GM12872 (cell line): ENCODE measurements at regions not wholly inside any gene's neighbourhood (a gene's known extent, or its start where the extent isn't known, plus 50 kb on each side); places are given as distances from the start of the nearest gene placed in this dataset.

ENCODE experiments used
- TF ChIP-seq, protein P1 (sequence below): IDR thresholded peaks from 3 replicates; pipeline ENCODE4 v1.5.1; 2011; ENCODE audit warnings: low read depth, mild to moderate bottlenecking, low read length, moderate library complexity; ENCODE audit not compliant: insufficient read depth

DNA sequence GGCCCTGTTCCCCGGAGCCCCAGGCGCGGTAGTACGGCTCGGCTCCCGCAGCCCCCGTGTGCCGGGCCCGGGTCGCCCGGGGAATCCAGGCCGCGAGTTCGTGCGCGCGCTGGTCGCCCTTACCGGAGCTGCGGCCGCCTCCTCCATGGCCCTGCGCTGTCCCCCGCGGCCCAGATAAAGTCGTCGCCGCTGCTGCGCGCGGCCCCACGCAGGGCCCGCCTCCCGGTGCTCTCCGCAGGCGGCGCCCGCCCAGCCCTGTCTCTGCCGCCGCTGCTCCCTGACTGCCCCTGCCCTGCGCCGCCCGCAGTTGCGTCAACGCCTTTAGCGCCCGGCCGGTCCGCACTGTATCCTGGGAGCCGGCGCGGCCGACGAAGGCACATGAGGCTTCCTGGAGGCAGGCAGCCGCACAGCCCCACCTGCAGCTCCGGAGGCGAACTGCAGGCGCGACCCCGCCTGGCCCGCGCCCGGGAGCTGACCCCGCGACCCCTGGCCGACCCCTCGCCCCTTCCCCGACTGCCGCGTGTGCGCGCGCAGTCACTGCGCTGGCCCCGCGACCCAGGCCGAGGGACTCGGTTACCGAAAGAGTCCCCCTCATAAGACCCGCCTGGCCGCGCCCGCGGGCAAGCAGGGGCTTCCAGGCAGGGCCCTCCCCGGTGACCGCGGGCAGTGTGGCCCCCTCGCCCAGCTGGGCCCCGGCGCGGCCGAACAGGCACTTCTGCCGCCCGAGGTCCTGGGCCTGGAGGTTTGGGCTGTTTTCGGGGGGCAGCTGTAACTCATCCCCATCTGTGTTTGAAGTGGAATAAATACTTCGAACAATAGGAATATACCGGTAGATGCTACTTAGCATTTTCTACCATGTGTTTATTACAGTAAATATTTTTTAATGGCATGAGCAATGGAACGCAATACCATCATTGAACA, 127.1 kb upstream of the ZNF746 start:
- TF ChIP-seq, protein P1, sequence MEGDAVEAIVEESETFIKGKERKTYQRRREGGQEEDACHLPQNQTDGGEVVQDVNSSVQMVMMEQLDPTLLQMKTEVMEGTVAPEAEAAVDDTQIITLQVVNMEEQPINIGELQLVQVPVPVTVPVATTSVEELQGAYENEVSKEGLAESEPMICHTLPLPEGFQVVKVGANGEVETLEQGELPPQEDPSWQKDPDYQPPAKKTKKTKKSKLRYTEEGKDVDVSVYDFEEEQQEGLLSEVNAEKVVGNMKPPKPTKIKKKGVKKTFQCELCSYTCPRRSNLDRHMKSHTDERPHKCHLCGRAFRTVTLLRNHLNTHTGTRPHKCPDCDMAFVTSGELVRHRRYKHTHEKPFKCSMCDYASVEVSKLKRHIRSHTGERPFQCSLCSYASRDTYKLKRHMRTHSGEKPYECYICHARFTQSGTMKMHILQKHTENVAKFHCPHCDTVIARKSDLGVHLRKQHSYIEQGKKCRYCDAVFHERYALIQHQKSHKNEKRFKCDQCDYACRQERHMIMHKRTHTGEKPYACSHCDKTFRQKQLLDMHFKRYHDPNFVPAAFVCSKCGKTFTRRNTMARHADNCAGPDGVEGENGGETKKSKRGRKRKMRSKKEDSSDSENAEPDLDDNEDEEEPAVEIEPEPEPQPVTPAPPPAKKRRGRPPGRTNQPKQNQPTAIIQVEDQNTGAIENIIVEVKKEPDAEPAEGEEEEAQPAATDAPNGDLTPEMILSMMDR: peak; percentile 82

GRCh38 chr7:149624006-149624405, 126.4 kb upstream of the ZNF746 start:
- TF ChIP-seq, protein P1: 0 out of 3 replicates have a peak, but pooled peaks have one; percentile 17

DNA sequence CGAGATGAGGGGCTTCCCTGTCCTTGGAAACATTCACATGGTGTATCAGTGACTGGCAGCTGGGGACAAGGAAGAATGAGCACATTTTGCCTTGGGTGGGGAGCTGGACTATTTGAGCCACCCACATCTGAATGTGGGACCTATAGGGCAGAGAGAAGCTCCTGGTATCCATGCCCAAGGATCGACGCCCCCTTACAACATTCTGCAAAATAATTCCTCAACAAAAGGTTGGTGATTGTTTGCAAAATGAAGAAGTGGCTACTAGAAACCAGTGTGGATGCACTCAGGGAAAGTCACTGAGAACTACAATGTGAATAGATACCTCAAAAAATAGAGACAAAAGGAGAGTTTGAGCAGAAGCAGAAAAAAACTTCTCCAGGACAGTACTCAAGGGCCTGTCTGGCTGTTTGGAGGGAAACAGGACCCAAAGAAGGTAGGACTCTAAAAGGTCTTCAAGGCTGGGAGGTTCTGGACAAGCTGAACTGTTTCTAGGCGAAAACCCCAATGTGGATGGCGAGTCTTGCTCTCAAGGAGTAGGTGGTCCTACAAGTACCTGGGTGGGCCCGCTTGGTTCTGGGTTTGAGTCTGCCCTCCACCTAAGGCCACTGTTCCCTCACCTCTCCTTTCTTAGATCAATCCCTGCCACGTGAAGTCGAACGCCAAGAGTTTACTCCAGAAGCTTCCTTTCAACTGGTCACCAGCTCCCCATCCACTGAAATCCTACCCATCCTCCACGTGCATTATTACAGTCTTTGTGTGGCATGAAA, 125.0 kb upstream of the ZNF746 start:
- TF ChIP-seq, protein P1: no peak

DNA sequence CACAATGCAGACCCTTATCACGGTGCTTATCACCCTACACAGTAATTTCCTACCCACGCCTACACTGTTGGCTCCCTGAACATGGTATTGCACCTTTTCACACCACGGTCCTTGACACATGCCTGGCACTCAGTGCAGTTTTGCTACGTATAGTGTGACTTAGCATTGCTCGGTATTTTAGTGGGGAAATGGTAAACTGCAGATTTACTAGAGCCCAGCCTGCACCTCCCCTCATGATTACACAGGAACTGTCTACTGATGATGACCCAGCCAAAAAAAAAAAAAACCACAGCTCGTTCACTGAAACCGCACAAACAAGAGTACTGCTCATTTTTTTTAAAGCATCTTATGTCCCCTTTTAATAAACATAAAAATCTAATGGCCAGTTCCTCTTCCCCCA, 124.2 kb upstream of the ZNF746 start:
- TF ChIP-seq, protein P1: no peak

GRCh38 chr7:149620961-149621360, 123.4 kb upstream of the ZNF746 start:
- TF ChIP-seq, protein P1: no peak

DNA sequence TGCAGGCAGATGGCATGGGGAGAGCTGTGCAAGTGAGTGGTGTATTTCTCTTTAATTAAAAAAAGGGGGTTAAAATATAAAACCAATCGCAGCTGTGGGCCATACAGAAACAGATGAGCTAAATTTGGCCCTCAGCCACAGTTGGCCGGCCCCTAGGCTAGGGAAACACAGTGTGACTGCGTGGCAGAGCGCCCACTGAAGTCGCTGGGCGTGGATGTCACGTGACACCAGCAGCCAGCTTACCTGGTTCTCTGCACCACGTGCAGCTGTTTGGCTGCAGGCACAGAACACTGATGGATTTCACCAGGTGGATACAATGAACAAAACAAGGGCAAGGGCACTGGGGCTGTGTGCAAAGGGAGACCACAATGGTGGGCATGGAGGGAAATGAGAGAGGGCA, 119.3 kb upstream of the ZNF746 start:
- TF ChIP-seq, protein P1: no peak

GRCh38 chr7:149615690-149616270, 118.2 kb upstream of the ZNF746 start:
- TF ChIP-seq, protein P1: no peak
